HEK293 (cell line): ENCODE measurements at regions not wholly inside any gene's neighbourhood (a gene's known extent, or its start where the extent isn't known, plus 50 kb on each side); places are given as distances from the start of the nearest gene placed in this dataset.

Experiments used
- CTCF ChIA-PET: fragments of 350-600 bp; formaldehyde crosslinking; extraction: SDS; loops from one replicate; lab custom pipeline; 2021; ENCODE audit warnings: antibody characterized with exemption; lab: Yijun Ruan, JAX
- POLR2A ChIA-PET: fragments of 300-600 bp; formaldehyde crosslinking; extraction: SDS; loops from one replicate; lab custom pipeline; 2020; ENCODE audit warnings: antibody characterized with exemption, inconsistent platforms; lab: Yijun Ruan, JAX
- H3K27ac ChIP-seq: fragments of 200-500 bp; sonication (Bioruptor generic); 2 replicates; pipeline ENCODE4 v1.5.1; 2014; ENCODE audit warnings: low read depth, low read length, control low read depth, inconsistent platforms; ENCODE audit errors: extremely low read depth
- H3K36me3 ChIP-seq, 2 experiments: fragments of 200-500 bp in 1 of 2; sonication (Bioruptor generic) in 1 of 2; 1 replicate in 1 of 2; 2 replicates in 1 of 2; pipeline ENCODE4 v1.5.1; 2014 to 2017; ENCODE audit warnings: inconsistent platforms in 2 of 2, low read length in 2 of 2; ENCODE audit not compliant: control insufficient read depth in 2 of 2, insufficient read depth in 1 of 2
- H3K4me1 ChIP-seq: fragments of 200-500 bp; sonication (Bioruptor generic); 2 replicates; pipeline ENCODE4 v1.5.1; 2014; ENCODE audit warnings: mild to moderate bottlenecking, low read length, inconsistent platforms; ENCODE audit not compliant: control insufficient read depth, insufficient read depth
- H3K4me3 ChIP-seq: 2 replicates; pipeline ENCODE4 v1.5.1; 2011; ENCODE audit warnings: low read depth, mild to moderate bottlenecking, control low read depth, low read length, moderate library complexity
- H3K9me3 ChIP-seq: fragments of 200-500 bp; sonication (Bioruptor generic); 2 replicates; pipeline ENCODE4 v1.5.1; 2014; ENCODE audit warnings: low read depth, low read length, inconsistent platforms; ENCODE audit not compliant: control insufficient read depth, insufficient read depth
- BCL11B ChIP-seq: fragments of 450-650 bp; formaldehyde crosslinking; IDR thresholded peaks from 2 replicates; pipeline ENCODE4 v1.5.1; 2016; ENCODE audit warnings: low read depth, missing biosample characterization, missing genetic modification characterization
- GLIS2 ChIP-seq: fragments of 450-650 bp; formaldehyde crosslinking; IDR thresholded peaks from 2 replicates; pipeline ENCODE4 v1.5.1; 2016; ENCODE audit warnings: missing biosample characterization, missing genetic modification characterization
- IKZF3 ChIP-seq: fragments of 450-650 bp; IDR thresholded peaks from 2 replicates; pipeline ENCODE4 v1.5.0; 2018; ENCODE audit warnings: missing biosample characterization, mild to moderate bottlenecking, missing genetic modification characterization, moderate library complexity
- KLF8 ChIP-seq: fragments of 450-650 bp; formaldehyde crosslinking; IDR thresholded peaks from 2 replicates; pipeline ENCODE4 v1.5.1; 2016; ENCODE audit warnings: missing biosample characterization, missing genetic modification characterization
- MEIS1 ChIP-seq: sonication (generic); formaldehyde crosslinking; IDR thresholded peaks from 2 replicates; pipeline ENCODE4 v1.8.1; 2022; ENCODE audit warnings: missing genetic modification reagents, mild to moderate bottlenecking, borderline replicate concordance
- PRDM2 ChIP-seq: fragments of 450-650 bp; formaldehyde crosslinking; IDR thresholded peaks from 2 replicates; pipeline ENCODE4 v1.5.1; 2016; ENCODE audit warnings: missing biosample characterization, missing genetic modification characterization, borderline replicate concordance
- RBAK ChIP-seq: fragments of 450-650 bp; formaldehyde crosslinking; IDR thresholded peaks from 2 replicates; pipeline ENCODE4 v1.5.1; 2016; ENCODE audit warnings: missing biosample characterization, missing genetic modification characterization
- SP2 ChIP-seq: fragments of 450-650 bp; formaldehyde crosslinking; IDR thresholded peaks from 2 replicates; pipeline ENCODE4 v1.5.1; 2016; ENCODE audit warnings: missing biosample characterization, missing genetic modification characterization
- YY1 ChIP-seq: fragments of 450-650 bp; formaldehyde crosslinking; IDR thresholded peaks from 2 replicates; pipeline ENCODE4 v1.5.1; 2018; ENCODE audit warnings: missing biosample characterization, missing genetic modification characterization
- ZEB2 ChIP-seq: fragments of 450-650 bp; formaldehyde crosslinking; IDR thresholded peaks from 2 replicates; pipeline ENCODE4 v1.5.1; 2016; ENCODE audit warnings: missing biosample characterization, missing genetic modification characterization
- ZNF114 ChIP-seq: fragments of 450-650 bp; formaldehyde crosslinking; IDR thresholded peaks from 2 replicates; pipeline ENCODE4 v1.5.0; 2017; ENCODE audit warnings: missing biosample characterization, missing genetic modification characterization
- ZNF133 ChIP-seq: fragments of 450-650 bp; formaldehyde crosslinking; IDR thresholded peaks from 2 replicates; pipeline ENCODE4 v1.5.1; 2016; ENCODE audit warnings: missing biosample characterization, missing genetic modification characterization
- ZNF202 ChIP-seq: fragments of 450-650 bp; formaldehyde crosslinking; IDR thresholded peaks from 2 replicates; pipeline ENCODE4 v1.5.1; 2016; ENCODE audit warnings: missing biosample characterization, missing genetic modification characterization, borderline replicate concordance
- ZNF223 ChIP-seq: fragments of 450-650 bp; formaldehyde crosslinking; IDR thresholded peaks from 2 replicates; pipeline ENCODE4 v1.5.1; 2016; ENCODE audit warnings: missing biosample characterization, missing genetic modification characterization
- ZNF510 ChIP-seq: fragments of 450-650 bp; formaldehyde crosslinking; IDR thresholded peaks from 2 replicates; pipeline ENCODE4 v1.5.1; 2018; ENCODE audit warnings: mild to moderate bottlenecking, missing genetic modification characterization, missing biosample characterization; ENCODE audit not compliant: insufficient replicate concordance
- ZNF645 ChIP-seq: fragments of 450-650 bp; formaldehyde crosslinking; IDR thresholded peaks from 2 replicates; pipeline ENCODE4; 2016; ENCODE audit warnings: missing biosample characterization, missing genetic modification characterization
- ZNF707 ChIP-seq: fragments of 450-650 bp; formaldehyde crosslinking; IDR thresholded peaks from 2 replicates; pipeline ENCODE4 v1.5.1; 2016; ENCODE audit warnings: missing biosample characterization, missing genetic modification characterization
- ZNF777 ChIP-seq: fragments of 450-650 bp; formaldehyde crosslinking; IDR thresholded peaks from 2 replicates; pipeline ENCODE4 v1.5.1; 2017; ENCODE audit warnings: missing biosample characterization, missing genetic modification characterization, borderline replicate concordance
- ZSCAN16 ChIP-seq: fragments of 450-650 bp; formaldehyde crosslinking; IDR thresholded peaks from 2 replicates; pipeline ENCODE4 v1.5.1; 2016; ENCODE audit warnings: missing biosample characterization, missing genetic modification characterization
- ZSCAN5A ChIP-seq: fragments of 450-650 bp; formaldehyde crosslinking; IDR thresholded peaks from 2 replicates; pipeline ENCODE4 v1.5.1; 2016; ENCODE audit warnings: missing biosample characterization, missing genetic modification characterization
- TF ChIP-seq, protein P1 (sequence below): fragments of 450-650 bp; formaldehyde crosslinking; IDR thresholded peaks from 2 replicates; pipeline ENCODE4 v1.5.1; 2016; ENCODE audit warnings: missing biosample characterization, missing genetic modification characterization

DNA sequence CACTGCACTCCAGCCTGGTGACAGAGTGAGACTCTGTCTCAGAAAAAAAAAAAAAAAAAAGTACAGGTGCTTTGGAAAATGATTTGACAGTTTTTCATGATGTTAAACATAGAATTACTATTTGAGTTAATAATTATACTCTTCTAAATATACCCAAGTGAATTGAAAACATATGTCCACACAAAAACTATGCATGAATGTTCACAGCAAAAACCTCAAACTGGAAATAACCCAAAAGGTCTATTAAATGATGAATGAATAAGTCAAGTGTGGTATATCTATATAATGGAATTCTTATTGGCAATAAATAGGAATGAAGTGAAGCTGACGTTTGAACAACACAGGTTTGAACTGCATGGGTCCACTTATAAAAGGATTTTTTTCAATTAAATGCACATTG, 207.2 kb upstream of the DAB2 start (continued):
- TF ChIP-seq PRDM2 (no peak), BCL11B (tag by site-specific recombination) (no peak)

DNA sequence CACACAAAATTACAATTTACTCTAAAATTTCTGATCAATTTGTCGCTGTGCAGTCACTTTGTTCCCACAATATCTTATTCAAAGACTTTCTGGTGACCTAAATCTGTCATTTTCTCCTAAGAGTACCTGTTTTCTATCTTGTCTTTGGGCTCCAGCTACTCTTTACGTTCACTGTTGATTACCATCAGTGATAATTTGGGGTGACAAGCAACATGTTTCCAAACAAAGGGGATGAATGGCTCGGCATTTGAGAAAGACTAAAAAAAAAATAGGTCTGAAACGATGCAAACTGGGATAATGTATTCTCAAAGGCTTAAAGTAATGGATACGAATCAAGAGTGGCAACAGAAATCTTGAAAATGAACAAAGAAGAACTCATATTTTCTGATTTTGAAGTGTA, 205.2 kb upstream of the DAB2 start:
- POLR2A ChIA-PET, result no interaction called here

More for the DNA sequence above, 205.2 kb upstream of the DAB2 start:
- Histone ChIP-seq H3K9me3 (no peaks in the 10 kb centered on the region), H3K36me3 (no peaks in the 10 kb centered on the region), H3K4me1 (no peaks in the 10 kb centered on the region), H3K27ac (no peak overlapping the region), H3K4me3 (no peak overlapping the region)
- CTCF ChIA-PET, result interaction anchor here (0.6 kb wide), 1 partner anchor 51 kb away, joined by 3 read pairs; no protein-coding TSS in a partner anchor
- TF ChIP-seq ZNF114 (tag by site-specific recombination), result no peak
- no peak for TF ChIP-seq ZNF510 (tag by site-specific recombination)
- no peak for TF ChIP-seq ZSCAN5A (tag by site-specific recombination)
- no peak for TF ChIP-seq ZNF707 (tag by site-specific recombination)
- TF ChIP-seq RBAK (tag by site-specific recombination), result no peak
- TF ChIP-seq YY1 (tag by site-specific recombination), result no peak
- TF ChIP-seq ZEB2 (tag by site-specific recombination), result no peak
- TF ChIP-seq IKZF3 (tag by site-specific recombination), result no peak
- TF ChIP-seq GLIS2 (tag by site-specific recombination), result no peak
- TF ChIP-seq ZSCAN16, result no peak
- TF ChIP-seq SP2 (tag by site-specific recombination), result no peak
- no peak for TF ChIP-seq KLF8 (tag by site-specific recombination)
- TF ChIP-seq ZNF202 (tag by site-specific recombination), result no peak
- no peak for TF ChIP-seq ZNF223 (tag by site-specific recombination)
- TF ChIP-seq MEIS1 (CRISPR knock-in tag), result no peak
- TF ChIP-seq ZNF777 (tag by site-specific recombination), result no peak
- TF ChIP-seq, protein P1, sequence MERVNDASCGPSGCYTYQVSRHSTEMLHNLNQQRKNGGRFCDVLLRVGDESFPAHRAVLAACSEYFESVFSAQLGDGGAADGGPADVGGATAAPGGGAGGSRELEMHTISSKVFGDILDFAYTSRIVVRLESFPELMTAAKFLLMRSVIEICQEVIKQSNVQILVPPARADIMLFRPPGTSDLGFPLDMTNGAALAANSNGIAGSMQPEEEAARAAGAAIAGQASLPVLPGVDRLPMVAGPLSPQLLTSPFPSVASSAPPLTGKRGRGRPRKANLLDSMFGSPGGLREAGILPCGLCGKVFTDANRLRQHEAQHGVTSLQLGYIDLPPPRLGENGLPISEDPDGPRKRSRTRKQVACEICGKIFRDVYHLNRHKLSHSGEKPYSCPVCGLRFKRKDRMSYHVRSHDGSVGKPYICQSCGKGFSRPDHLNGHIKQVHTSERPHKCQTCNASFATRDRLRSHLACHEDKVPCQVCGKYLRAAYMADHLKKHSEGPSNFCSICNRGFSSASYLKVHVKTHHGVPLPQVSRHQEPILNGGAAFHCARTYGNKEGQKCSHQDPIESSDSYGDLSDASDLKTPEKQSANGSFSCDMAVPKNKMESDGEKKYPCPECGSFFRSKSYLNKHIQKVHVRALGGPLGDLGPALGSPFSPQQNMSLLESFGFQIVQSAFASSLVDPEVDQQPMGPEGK, result no peak
- no peak for TF ChIP-seq ZNF133 (tag by site-specific recombination)
- no peak for TF ChIP-seq BCL11B (tag by site-specific recombination)
- TF ChIP-seq ZNF645 (tag by site-specific recombination), result no peak
